ENCODE measurements at regions not wholly inside any gene's neighbourhood (a gene's known extent, or its start where the extent isn't known, plus 50 kb on each side); places are given as distances from the start of the nearest gene placed in this dataset.

DNA sequence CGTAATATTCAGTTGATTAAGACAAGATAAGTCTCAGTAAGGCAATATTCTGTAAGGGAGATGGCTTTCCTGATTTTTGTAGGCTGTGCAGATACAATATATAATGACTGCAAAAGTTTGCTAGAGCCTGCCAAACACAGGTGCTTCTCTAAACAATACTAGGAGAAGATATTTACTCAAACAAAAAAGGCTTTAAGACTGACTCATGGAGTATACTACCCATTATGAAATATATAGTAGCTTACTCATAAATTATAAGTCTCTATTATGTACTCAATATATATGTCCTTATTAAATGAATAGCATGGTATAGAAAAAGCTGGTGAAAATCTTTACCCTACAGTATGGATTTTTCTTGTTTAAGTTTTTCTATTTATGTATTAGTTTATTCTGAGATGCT lies 93.2 kb upstream of the IL15 start:
- TF ChIP-seq, protein P1, sequence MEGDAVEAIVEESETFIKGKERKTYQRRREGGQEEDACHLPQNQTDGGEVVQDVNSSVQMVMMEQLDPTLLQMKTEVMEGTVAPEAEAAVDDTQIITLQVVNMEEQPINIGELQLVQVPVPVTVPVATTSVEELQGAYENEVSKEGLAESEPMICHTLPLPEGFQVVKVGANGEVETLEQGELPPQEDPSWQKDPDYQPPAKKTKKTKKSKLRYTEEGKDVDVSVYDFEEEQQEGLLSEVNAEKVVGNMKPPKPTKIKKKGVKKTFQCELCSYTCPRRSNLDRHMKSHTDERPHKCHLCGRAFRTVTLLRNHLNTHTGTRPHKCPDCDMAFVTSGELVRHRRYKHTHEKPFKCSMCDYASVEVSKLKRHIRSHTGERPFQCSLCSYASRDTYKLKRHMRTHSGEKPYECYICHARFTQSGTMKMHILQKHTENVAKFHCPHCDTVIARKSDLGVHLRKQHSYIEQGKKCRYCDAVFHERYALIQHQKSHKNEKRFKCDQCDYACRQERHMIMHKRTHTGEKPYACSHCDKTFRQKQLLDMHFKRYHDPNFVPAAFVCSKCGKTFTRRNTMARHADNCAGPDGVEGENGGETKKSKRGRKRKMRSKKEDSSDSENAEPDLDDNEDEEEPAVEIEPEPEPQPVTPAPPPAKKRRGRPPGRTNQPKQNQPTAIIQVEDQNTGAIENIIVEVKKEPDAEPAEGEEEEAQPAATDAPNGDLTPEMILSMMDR (IDR thresholded peaks at IDR 0.05), result no peak
- TF ChIP-seq NFYB (CRISPR knock-in tag; conservative IDR thresholded peaks at IDR 0.05; ENCODE audit: low read depth), result no peak

All from WTC11 (cell line).